Hindlimb muscle (tissue), 1 donor: ENCODE measurements at regions not wholly inside any gene's neighbourhood (a gene's known extent, or its start where the extent isn't known, plus 50 kb on each side); places are given as distances from the start of the nearest gene placed in this dataset.

Source experiments
- DNase-seq: peaks from one replicate; pipeline ENCODE4 v3.0.0-alpha.2; 2013

DNA sequence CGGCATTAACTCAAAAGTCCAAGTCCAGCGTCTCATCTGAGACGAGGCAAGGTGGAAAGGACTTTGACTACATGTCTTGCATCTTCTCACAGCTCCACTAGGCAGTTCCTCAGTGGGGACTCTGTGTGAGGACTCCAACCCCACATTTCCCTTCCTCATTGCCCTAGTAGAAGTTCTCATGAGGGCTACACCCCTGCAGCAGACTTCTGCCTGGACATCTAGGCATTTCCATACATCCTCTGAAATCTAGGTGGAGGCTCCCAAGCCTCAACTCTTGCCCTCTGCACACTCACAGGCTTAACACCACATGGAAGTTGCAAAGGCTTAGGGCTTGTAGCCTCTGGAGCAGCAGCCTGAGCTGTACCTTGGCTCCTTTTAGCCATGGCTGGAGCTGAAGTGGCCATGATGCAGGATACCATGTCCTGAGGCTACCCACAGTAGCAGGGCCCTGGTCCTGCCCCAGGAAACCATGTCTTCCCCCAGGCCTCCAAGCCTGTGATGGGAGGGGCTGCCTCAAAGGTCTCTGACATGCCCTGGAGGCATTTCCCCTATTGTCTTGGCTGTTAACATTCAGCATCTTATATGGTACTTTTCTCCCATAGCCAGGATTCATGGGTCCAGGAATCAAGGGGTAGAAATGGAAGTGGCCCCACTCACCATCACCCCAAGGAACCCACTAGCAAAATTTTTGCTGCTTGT, 194.6 kb upstream of the KCNG1 start:
- DNase-seq, result no peak

DNA sequence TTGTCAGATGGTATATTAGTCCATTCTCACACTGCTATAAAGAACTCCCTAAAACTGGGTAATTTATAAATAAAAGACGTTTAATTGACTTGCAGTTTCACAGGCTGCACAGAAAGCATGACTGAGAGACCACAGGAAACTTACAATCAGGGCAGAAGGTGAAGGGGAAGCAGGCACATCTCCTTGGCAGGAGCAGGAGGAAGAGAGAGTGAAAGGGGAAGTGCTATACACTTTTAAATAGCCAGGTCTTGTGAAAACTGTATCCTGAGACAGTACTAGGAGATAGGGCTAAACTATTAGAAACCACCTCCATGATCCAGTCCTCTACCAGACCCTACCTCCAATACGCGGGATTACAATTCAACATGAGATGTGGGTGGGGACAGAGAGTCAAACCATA, 193.9 kb upstream of the KCNG1 start:
- DNase-seq, result no peak

DNA sequence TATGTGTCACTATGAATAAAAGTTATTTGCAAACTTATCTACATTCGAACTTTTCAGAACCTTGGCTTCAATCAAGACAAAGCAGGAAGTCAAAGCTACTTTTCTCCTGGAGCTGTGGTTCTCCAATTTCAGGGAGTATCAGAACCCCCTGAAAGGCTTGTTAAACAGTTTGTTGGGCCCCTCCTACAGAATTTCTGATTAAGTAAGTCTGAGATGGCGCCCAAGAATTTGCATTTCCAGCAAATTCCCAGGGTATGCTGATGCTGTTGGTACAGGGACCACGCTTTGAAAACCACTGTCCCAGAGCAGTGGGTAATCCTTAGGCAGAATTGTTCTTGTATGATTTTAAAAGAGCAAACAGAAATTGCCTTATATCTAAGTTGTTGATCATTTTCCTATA, 189.9 kb upstream of the KCNG1 start:
- DNase-seq, result no peak

DNA sequence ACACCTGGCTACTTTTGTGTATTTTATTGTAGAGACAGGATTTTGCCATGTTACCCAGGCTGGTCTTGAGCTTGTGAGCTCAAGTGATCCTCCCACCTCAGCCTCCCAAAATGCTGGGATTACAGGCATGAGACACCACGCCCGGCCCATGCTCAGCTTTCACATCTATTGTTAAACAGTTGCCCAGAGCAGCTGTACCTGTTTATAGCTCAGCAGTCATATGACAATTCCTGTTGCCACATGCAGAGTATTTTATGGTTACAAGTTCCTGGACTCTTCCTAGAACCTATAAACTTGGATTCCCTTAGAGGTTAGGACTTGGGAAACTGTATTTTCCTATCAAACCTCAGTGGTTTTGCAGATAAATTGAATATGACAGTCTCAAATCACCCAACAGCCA, 188.3 kb upstream of the KCNG1 start:
- DNase-seq, result no peak

DNA sequence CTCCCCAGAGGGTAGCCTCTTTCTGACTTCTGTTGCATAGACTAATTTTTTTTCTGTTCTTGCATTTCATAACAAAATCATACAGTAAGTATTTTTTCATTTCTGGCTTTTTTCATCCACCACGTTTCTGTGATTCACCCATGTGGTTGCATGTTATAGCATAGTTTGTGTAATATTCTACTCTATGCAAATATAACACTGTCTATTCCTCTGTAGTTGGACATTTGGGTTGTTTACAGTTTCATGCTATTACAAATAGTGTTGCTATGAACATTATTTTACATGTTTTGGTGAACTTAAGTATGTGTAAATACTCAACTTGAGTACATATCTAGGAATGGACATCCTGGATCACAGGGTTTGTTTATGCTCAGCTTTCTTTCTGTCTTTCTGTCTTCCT, 187.2 kb upstream of the KCNG1 start:
- DNase-seq, result no peak

DNA sequence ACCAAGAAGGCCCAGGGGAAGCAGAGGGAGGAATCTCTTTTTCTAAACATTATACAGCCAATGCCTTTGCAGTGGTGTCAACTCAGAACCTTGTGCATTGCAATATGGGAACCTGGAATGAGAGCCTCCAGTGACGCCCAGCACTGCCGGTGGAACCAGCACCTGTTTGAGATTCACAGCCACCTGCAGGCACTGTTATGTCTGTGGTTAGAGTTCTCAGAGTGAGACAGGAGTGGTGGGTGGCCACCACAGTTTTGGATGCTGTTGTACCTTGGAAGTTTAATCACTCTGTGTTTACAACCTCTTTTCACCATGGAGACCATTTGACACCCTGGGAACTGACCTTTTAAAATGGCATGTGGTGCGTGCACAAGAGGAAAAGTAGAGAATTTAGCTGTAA, 185.3 kb upstream of the KCNG1 start:
- DNase-seq, result no peak

DNA sequence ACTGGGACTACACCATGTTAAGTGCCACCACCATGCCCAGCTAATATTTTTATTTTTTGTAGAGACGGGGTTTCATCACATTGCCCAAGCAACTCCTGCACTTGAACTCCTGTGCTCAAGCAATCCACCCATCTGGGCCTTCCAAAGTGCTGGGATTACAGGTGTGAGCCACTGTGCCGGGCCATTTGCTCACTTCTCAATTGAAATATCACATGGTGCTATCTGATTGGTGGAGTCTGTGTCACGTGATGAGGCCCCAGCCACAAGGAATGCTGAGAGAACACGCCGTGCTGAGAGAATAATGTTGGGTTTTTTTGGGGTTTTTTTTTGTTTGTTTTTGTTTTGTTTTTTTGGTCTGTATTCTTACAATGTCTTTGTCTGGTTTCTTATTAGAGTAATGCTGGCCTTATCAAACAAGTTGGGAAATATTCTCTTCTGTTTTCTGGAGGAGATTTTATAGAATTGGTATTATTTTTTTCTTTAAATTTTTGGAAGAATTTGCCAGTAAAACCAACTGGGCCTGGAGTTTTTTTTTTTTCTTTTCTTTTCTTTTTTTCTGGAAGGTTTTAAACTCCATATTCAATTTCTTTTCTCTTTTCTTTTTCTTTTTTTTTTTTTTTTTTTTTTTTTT, 183.2 kb upstream of the KCNG1 start:
- no peak for DNase-seq

DNA sequence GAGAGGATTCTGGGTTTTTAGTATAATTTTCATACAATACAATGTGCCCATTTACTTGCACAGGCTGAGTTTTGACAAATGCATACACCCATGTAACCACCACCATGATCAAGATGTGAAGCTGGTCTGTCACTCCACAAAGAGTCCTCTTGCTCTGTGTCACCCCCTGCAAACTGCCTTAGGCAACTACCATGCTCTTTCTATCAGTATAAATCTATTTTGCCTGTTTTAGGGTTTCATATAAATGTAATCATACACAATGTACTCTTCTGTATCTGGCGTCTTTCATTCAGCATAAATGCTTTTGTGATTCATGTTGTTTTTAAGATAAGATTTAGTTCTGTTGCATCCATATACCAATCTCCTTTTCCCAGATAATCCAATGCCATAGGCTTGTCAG, 181.9 kb upstream of the KCNG1 start:
- no peak for DNase-seq

DNA sequence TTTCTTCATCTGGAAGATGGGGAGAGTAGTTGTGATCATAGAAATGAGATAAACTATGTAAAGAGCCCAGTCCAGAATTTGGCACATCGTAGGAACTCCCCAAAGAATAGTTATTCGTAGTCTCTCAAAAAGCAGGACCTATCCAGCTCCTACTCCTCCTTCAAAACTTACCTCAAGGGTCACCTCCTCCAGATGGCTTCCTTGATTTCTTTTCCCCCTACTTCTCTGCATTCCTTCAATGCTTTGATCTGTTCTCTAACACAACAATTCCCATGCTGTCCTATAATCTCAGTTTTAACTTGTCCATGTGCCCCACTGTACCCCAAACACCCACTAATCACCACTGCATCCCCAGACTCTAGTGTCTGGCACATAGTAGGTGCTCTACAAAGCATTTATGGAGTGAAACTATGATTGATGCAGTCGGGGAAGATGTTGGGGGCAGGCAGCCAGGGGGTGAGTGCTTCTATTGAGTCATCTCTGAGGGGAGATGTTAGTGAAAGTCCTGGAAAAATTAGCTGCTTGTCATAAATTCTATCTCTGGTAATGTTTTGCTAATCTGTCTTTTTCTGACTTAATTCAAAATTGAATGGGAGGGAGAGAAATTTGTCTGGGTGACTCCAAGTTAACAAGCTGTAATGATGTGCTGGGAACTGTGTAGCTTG, 181.3 kb upstream of the KCNG1 start:
- DNase-seq, result no peak

DNA sequence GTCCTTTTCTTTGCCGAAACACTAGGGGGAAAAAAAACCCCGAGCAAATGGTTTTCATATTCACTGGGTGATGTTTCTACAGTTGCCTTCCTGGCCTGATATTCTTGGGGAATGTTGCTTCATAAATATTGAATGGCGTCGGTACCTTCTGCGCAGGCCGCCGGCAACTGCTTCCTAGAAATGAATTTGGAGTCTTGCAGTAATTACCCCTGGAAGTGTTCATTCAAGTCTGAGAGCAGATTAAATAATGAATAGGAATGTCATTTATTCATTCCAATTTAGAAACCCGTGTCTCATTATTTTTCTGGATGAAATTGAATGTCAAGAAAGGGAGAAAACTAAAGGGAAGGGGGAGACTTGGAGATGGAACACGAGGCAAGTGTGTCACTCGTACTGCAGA, 179.4 kb upstream of the KCNG1 start:
- DNase-seq, result no peak

DNA sequence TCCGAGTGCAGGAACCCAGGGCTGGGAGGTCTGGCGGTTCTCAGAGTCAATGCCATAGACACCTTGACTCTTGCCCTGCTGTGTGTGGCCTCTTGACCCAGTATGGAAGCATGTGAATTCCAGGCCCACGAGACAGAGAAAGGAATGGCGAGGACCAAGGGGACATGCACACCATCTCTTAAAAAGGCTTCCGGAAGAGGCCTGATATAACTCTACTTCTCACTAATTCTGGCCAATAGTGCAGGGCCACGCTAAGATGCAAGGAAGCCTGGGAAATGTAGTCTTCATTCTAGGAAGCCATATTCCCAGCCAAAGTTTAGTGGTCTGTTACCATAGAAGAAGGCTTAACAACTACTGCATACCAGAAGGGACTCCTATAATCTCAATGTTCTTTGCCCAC, 177.0 kb upstream of the KCNG1 start:
- no peak for DNase-seq

DNA sequence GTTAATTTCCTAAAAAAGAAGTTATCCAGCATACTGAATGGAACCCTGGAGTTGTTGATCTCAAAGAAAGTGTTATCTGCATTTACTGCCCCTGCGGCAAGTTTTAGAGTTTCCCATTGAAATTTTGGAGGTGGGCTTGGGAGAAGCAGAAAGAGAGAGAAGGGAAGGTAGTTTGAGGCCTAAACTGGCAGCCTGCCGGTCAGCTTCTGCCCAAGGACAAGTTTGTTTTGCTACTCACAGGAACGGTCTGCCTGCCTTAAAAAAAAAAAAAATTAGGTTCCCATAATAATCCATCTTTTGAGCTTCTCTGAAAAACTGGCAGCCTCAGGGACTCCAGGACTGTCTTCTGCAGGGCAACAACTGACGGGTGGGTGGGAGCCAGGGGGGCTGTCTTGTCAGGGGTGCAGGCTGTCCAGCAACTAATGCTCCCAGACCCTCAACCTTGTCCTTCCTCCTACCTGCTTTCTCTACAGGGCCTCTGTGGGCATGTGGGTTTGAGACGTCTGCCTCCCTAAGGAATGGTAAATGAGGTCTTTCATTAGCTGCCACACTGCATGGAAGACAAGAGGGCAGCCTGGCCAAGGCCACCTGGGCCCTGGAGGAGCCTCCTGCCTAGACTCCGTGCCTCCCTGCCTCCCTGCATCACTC, 176.1 kb upstream of the KCNG1 start:
- no peak for DNase-seq

DNA sequence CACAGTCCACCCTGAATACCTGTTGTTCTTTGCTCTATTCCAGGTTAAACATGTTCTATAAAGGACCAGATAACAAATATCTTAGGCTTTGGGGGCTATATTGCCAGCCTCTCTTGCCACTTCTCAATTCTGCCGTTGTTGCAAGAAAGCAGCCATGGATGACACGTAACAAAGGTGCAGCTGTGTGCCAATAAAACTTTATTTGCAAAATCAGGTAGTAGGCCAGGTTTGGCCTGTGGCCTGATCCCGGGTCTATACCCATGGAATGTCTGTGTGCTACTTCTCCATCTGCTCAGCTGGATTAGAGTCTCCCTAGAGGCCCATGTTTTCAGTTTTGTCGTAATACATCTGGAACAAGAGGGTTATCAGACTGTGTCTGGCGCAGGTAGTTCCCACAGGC, 175.3 kb upstream of the KCNG1 start:
- DNase-seq, result no peak

DNA sequence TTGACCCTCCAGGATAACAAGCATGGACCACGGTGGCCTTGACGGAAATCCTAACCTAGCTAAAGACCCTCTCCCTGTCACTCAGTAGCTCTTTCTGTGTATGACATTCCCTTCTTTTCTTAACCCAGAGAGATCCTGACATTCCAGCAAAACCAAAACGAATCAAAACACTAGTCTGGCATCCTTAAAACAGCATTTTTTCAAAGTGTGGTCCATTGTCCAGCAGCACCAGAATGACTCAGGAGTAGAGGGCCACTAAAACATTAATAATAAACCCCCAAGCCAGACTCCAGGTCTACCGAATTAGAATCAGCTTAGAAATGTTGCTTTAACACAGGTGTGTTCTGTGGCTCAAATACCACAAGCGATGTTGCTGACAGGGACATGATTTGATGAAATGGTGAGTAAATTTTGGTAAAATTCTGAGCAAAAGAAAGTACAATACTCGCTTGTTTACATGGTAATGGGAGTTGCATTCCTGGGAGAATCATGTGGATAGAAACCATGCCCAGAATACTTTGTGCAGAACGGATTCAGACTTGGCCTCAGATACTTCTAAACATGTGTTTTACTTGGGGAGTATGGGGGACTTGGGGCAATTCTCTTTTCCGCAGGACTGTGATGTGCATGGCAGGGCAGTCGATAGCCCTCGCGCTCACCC, 174.2 kb upstream of the KCNG1 start:
- no peak for DNase-seq

DNA sequence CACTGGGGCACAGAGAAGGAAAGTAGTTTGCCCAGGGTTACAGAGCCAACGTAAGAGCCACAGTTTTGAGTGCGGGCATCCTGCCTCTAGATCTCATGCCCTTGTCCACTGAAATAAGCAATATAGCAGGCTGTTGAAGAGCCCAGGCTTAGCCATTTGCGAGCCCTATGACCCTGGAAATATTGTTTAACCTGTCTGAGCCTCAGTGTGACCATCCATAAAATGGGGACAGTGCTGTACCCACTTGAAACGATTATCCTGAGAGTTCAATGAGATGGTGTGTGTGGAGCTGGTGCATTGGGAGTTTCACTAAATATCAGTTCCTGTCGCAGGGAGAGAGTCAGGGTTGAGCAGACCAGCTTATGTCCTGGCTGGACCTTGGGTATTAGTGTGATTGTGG, 173.1 kb upstream of the KCNG1 start:
- no peak for DNase-seq

DNA sequence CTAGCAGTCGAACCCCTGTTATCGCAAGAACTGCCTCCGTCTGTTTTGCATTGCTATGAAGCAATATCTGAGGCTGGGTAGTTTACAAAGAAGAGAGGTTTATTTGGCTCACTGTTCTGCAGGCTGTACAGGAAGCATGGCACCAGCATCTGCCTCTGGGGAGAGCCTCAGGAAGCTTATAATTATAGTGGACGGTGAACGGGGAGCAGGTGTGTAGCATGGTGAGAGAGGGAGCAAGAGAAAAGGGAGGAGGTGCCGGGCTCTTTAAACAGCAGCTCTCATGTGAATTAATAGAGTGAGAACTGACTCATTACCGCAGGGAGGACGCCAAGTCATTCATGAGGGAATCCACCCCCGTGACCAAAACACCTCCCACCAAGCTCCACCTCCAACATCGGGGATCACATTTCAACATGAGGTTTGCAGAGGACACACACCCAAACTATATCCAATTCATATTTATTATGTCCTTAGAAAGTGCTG, 172.6 kb upstream of the KCNG1 start:
- no peak for DNase-seq

DNA sequence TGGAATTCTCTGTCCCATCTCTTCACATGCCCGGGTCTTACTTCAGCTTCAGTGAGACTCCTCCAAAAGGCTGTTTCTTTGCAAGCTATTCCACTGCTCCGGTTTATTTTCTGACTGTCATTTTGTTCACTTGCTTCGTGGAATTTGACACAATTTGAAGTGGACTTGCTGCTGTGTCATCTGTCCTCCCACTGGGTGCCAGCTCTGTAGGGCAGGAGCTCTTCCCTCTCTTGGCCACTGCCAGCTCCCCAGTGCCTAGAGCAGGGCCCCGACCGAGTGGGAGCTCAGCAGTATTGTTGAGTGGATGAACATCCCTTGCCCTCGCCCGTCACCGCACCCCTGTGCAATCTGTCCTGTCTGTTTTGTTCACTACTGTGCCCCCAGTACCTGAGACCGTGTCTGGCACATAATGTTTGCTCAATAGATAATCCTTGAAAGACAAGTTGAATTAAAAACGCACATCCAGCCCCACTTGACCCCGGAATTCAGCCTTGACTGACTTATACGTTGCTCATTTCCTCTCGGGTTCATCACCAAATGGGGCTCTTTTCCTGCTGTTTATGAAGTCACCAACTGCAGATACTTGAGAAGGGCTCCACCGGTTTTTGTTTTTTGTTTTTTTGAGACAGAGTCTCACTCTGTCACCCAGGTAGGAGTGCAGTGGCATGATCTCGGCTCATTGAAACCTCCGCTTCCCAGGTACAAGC, 170.3 kb upstream of the KCNG1 start:
- no peak for DNase-seq

DNA sequence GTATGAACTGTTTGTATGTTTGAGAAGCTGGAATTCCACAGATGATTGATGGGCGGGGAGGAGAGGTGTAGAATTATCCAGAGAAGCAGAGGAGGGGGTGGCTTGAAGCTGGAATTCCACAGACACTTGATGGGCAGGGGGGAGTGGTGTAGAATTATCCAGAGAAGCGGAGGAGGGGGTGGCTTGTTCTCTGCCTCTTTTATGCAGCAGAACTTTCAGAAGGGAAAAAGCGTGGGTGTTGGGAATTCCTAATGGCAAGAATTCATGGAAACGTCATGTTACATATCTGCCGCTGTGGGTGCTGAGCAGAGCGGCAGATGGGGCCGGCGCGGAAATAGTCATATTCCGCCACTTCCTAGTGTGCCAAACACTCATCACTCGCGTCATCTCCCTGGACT, 167.9 kb upstream of the KCNG1 start:
- DNase-seq, result no peak

DNA sequence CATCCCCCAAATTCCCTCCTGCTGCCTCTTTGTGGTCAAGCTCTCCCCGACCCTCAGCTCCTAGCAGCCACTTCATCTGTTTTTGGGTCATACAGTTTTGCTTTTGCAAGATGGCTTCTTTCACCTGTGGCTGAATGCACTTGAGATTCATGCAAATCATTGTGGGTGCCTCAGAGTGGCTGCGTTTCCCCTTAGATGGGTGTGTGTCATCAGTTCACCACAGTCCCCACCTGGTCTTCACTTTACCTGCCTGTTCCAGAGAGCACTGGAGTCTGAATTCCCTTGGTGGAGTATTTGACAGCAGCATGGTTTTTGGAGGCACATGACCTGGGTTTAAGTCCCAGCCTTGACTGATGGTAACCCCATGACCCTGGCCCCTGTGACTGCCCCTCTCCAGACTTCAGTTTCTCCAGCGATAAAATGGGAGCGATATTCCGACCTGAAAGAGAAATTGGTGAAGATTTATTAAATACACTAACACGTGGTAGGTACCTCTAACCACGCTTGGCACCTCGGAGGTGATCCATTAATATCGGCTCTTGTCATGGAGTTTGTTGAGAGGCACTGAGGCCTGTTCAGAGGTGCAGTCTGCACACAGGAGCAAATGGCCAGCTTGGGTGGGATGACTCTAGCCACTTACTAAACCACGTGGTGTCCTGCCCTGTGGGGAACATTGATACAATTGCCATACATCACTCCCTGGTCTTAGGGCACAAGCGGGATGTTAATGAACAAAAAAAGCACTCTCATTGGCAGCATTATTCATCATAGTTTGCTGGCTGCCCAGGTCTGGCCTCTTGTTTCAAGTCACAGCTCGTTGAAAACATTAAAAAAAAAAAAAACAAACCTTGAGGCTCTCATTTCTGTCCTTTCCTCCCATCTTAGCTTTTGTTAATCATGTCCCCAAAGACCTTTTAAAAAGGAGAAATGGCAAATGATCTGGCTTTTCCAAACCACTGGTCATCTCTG, 167.2 kb upstream of the KCNG1 start:
- no peak for DNase-seq

DNA sequence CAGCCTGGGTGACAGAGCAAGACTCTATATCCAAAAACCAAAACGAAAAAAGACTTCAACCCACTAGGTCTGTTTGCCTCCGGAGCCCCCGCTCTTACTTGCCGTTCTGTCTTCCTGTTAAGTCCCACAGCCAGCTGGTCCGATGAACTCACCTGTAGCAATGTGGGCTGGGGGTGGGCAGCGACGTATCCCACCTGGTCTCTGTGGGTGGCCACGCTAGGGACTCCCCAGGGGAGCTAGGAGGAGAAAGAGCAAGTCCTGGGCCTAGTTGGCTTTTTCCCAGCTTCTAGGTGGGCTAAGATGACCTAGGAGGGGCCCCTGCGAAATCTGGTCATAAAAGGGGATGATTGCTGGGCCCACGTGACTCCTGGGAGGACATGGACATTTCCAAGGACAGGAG, 166.0 kb upstream of the KCNG1 start:
- no peak for DNase-seq

DNA sequence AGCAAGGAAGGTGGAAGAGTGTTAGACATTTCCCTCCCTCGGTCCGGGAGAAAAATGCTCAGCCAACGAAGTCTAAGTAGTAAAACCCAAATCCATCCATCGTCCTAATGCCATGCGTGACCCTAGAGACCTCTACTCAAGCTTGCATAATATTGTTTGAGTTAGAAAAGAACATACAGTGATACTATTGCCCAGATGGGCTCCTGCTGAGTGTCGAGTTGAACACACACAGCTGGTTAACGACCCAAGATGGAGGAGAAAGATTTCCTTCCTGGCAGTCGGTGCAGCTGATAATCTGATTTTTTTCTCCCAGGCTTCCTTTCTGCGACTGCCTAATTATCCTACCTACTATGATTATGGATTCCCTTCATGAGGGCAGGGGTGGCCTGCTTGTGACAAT, 164.4 kb upstream of the KCNG1 start:
- no peak for DNase-seq
